Loucy (cell line): ENCODE measurements at regions not wholly inside any gene's neighbourhood (a gene's known extent, or its start where the extent isn't known, plus 50 kb on each side); places are given as distances from the start of the nearest gene placed in this dataset.

Experiments
- EZH2phosphoT487 ChIP-seq: fragments of 200-600 bp; IDR thresholded peaks from 2 replicates; pipeline ENCODE4 v1.6.1; 2018; ENCODE audit warnings: antibody characterized with exemption, mild to moderate bottlenecking, moderate library complexity, borderline replicate concordance
- TF ChIP-seq, protein P1 (sequence below): fragments of 200-600 bp; sonication (generic); conservative IDR thresholded peaks from 2 replicates; pipeline ENCODE4 v1.5.1; 2014; ENCODE audit warnings: mild to moderate bottlenecking, antibody characterized with exemption, low read length

DNA sequence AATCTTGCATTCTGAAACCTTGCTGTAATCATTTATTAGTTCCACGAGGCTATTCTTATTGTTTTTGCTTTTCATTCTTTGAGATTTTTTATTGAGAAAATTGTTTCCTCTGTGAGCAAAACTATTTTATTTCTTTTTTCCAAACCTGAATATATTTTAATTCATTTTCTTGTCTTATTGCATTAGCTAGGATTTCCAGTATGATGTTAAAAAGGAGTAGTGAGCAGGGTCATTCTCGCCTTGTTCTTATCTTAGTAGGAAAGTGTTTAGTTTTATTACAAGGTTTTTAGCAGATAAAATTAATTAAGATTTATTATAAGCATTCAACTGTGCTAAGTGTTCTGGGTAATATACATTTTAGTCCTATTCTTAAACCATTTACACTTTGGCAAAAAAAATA, 214.6 kb upstream of the KLF6 start:
- TF ChIP-seq, protein P1, sequence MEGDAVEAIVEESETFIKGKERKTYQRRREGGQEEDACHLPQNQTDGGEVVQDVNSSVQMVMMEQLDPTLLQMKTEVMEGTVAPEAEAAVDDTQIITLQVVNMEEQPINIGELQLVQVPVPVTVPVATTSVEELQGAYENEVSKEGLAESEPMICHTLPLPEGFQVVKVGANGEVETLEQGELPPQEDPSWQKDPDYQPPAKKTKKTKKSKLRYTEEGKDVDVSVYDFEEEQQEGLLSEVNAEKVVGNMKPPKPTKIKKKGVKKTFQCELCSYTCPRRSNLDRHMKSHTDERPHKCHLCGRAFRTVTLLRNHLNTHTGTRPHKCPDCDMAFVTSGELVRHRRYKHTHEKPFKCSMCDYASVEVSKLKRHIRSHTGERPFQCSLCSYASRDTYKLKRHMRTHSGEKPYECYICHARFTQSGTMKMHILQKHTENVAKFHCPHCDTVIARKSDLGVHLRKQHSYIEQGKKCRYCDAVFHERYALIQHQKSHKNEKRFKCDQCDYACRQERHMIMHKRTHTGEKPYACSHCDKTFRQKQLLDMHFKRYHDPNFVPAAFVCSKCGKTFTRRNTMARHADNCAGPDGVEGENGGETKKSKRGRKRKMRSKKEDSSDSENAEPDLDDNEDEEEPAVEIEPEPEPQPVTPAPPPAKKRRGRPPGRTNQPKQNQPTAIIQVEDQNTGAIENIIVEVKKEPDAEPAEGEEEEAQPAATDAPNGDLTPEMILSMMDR, result no peak
- no peak for TF ChIP-seq EZH2phosphoT487
